SH-SY5Y (cell line): ENCODE measurements at regions not wholly inside any gene's neighbourhood (a gene's known extent, or its start where the extent isn't known, plus 50 kb on each side); places are given as distances from the start of the nearest gene placed in this dataset.

Experiments
- GATA2 ChIP-seq: IDR thresholded peaks from 2 replicates; pipeline ENCODE4 v1.6.1; 2011; ENCODE audit warnings: mild to moderate bottlenecking, low read depth, low read length
- GATA3 ChIP-seq: IDR thresholded peaks from 2 replicates; pipeline ENCODE4 v1.6.1; 2011; ENCODE audit warnings: low read depth, mild to moderate bottlenecking, low read length, moderate library complexity

- TF ChIP-seq GATA3 (no peak), GATA2 (no peak)
These were observed 135.0 kb upstream of the DPH6 start for GRCh38 chr15:35680951-35681350.
